Astrocyte of the cerebellum (primary cell): ENCODE measurements at regions not wholly inside any gene's neighbourhood (a gene's known extent, or its start where the extent isn't known, plus 50 kb on each side); places are given as distances from the start of the nearest gene placed in this dataset.
A peak's percentile ranks its signal among the peaks of the same experiment; 100 is the strongest.

ENCODE experiments used
- DNase-seq: peaks from one replicate; pipeline ENCODE4 v3.0.0-alpha.2; 2011; ENCODE audit warnings: low read depth
- H3K4me3 ChIP-seq: 2 replicates; pipeline ENCODE4 v1.5.1; 2011; ENCODE audit warnings: mild to moderate bottlenecking, low read depth, low read length, moderate library complexity
- CTCF ChIP-seq: IDR thresholded peaks from 2 replicates; pipeline ENCODE4 v1.5.1; 2012; ENCODE audit warnings: low read length, low read depth, moderate library complexity, mild to moderate bottlenecking; ENCODE audit errors: missing control alignments
- in situ Hi-C: cut with HindIII; loops from 2 replicates; pipeline ENCODE4 v1.10.0; 2017; ENCODE audit warnings: low sequenced_read_pairs

DNA sequence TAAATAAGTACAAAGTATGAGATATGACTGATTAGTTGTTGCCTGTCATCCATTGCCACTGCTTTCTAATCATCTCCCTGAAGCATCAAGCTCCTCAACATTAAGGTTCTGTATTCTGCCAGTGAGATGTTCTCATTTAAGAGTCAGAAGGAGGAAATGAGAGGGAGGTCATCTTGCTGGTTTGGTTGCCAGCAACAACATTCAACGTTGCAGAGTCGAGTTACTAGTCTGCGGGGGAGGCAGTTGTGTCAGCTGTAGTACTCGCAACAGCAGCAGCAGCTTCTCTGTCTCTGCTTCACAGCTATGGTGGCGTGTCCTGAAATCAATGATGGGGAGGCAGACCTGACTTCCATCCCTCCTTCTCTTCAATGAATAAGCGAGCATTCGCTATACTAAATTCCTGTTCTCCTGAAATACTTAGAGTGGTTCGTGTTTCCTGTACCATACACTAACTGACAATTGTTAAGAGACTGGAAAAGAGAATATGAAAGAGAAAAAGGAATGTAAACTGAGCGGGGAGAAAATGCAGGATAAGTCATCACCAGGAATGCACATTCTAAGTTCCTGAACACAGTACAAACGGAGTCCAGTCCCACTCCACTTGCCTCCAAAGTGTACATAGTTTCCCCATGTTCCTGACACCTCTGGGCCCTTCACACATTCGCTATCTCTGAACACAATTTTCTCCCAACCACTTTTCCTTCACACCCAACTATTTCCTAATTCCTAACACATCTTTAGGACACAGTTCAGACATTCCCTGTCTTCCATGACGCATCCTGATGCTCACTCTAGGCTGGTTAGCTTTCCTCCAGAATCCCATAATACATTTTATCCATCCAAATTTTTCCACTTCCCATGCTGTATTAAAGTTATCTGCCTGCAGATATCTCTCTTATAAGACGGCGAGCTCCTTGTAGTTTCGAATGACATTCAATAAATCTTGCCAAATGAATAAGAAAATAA is 263.0 kb downstream of the KLF12 start:
- DNase-seq = peak; percentile 68
- in situ Hi-C loops = no loop called here
- no peak overlapping the region for H3K4me3 ChIP-seq
- TF ChIP-seq CTCF = no peak

DNA sequence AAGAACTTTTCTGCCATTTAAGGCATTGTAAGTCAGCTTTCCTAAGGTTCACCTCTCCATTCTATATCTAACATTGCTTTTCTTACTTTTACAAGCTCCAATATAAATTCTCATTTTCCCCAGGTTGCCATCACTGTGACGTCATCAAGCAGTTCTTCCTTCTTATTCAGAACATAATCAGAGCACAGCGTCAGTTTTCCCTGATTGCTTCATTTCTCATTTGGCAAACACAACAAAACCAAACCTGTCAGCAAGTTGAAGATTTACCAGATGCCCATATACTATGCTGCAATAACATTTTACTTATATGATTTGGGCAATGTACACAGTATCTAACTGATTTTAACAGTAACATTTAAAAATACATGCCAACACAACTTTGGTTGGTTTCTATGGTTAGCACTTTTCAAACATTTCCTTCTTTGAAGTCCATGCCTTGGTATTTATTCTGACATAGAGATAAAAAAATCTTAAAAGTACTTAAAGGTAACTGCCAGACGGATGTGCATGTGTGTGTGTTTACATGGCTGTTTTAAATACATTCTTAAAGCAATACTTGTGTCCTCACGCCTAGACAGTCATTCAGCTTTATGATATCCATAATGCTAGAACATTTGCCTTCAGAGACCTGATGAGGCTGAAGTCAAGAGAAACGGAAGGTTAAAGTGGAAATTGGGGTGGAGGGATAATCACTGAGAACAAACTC is 264.0 kb downstream of the KLF12 start:
- no peak overlapping the region for H3K4me3 ChIP-seq
- TF ChIP-seq CTCF = no peak
- DNase-seq = no peak
- in situ Hi-C loops = no loop called here

- no peak overlapping the region for H3K4me3 ChIP-seq
- in situ Hi-C loops = no loop called here
- no peak for DNase-seq
- no peak for TF ChIP-seq CTCF
Measured at GRCh38 chr13:73865027-73865426, 269.2 kb downstream of the KLF12 start.

DNA sequence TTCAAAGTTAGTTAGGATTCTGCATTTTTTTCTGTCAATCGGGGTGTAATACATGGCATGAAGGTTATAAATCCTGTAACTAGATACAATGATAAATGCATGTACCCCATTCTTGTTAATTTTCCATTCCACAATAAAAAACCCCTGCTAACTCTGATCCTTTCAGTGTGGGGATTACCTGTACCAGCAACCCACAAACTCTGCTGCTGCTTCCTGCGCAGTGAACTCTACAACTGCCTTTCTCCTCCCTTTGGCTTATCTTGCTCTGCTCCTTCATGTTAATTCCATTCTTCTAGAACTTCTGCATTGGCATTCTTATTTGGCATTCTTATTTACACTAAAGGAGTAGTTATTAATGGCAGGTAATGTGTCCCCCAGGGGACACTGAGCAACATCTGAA is 273.1 kb downstream of the KLF12 start:
- TF ChIP-seq CTCF = no peak
- in situ Hi-C loops = no loop called here
- no peak for DNase-seq
- H3K4me3 ChIP-seq = no peak overlapping the region

- TF ChIP-seq CTCF = no peak
- DNase-seq = no peak
- in situ Hi-C loops = no loop called here
- no peak overlapping the region for H3K4me3 ChIP-seq
Measured at GRCh38 chr13:73860501-73860900, 273.7 kb downstream of the KLF12 start.

GRCh38 chr13:73859841-73860240 is 274.4 kb downstream of the KLF12 start:
- no peak for DNase-seq
- H3K4me3 ChIP-seq = no peak overlapping the region
- no peak for TF ChIP-seq CTCF
- in situ Hi-C loops = no loop called here
